Caco-2 (cell line): ENCODE measurements at regions not wholly inside any gene's neighbourhood (a gene's known extent, or its start where the extent isn't known, plus 50 kb on each side); places are given as distances from the start of the nearest gene placed in this dataset.

Source experiments
- BruUV-seq: library from RNA; stranded (reverse); fragments of 400-500 nt; replicated peaks from 2 replicates; lab custom pipeline; 2021; lab: Mats Ljungman, UMichigan
- CTCF ChIA-PET: fragments of 300-600 bp; sonication (Branson Sonifier 250); formaldehyde crosslinking; loops from one replicate; lab custom pipeline; 2022; ENCODE audit warnings: antibody characterized with exemption; lab: Charles Lee
- POLR2A ChIA-PET: fragments of 300-600 bp; sonication (Branson Sonifier 250); formaldehyde crosslinking; loops from one replicate; lab custom pipeline; 2022; ENCODE audit warnings: antibody characterized with exemption; lab: Charles Lee
- DNase-seq, 2 experiments: peaks; one replicate each; pipeline versions ENCODE4 v3.0.0 to v3.0.0-alpha.2; 2020 to 2022
- H3K27me3 ChIP-seq: replicated peaks from 2 replicates; pipeline ENCODE4 v1.6.0; 2011; ENCODE audit warnings: low read length; ENCODE audit not compliant: control insufficient read depth, insufficient read depth
- H3K36me3 ChIP-seq: 2 replicates; pipeline ENCODE4 v1.5.1; 2011; ENCODE audit warnings: low read length; ENCODE audit not compliant: control insufficient read depth, insufficient read depth
- H3K4me1 ChIP-seq: fragments of 250-450 bp; sonication (Bioruptor Pico); 2 replicates; pipeline ENCODE4 v1.5.1; 2020; ENCODE audit warnings: mild to moderate bottlenecking
- H3K4me3 ChIP-seq: 2 replicates; pipeline ENCODE4 v1.5.1; 2011; ENCODE audit warnings: low read depth, mild to moderate bottlenecking, control low read depth, low read length
- H3K9me3 ChIP-seq: fragments of 250-450 bp; sonication (Bioruptor Pico); 2 replicates; pipeline ENCODE4 v1.5.1; 2020; ENCODE audit warnings: mild to moderate bottlenecking, moderate library complexity
- H3K27ac Mint-ChIP-seq: one replicate; pipeline ENCODE4 v1.8.0; 2022; ENCODE audit warnings: mixed read lengths; ENCODE audit not compliant: unreplicated experiment
- H3K27me3 Mint-ChIP-seq: one replicate; pipeline ENCODE4 v1.8.0; 2022; ENCODE audit warnings: mixed read lengths; ENCODE audit not compliant: insufficient read depth, unreplicated experiment
- H3K36me3 Mint-ChIP-seq: one replicate; pipeline ENCODE4 v1.8.0; 2022; ENCODE audit warnings: mild to moderate bottlenecking, mixed read lengths; ENCODE audit not compliant: insufficient read depth, unreplicated experiment
- H3K4me1 Mint-ChIP-seq: one replicate; pipeline ENCODE4 v1.8.0; 2022; ENCODE audit warnings: low read depth, mixed read lengths; ENCODE audit not compliant: unreplicated experiment
- H3K4me3 Mint-ChIP-seq: one replicate; pipeline ENCODE4 v1.8.0; 2022; ENCODE audit warnings: mild to moderate bottlenecking, moderate library complexity, mixed read lengths; ENCODE audit not compliant: unreplicated experiment
- H3K9me3 Mint-ChIP-seq: one replicate; pipeline ENCODE4 v1.8.0; 2022; ENCODE audit warnings: mixed read lengths; ENCODE audit not compliant: unreplicated experiment
- CTCF ChIP-seq, 2 experiments: fragments of 200-600 bp in 1 of 2; IDR thresholded peaks; 1 replicate in 1 of 2; 2 replicates in 1 of 2; pipeline versions ENCODE4 v1.5.1 to v1.8.0; 2011 to 2022; ENCODE audit warnings: antibody characterized with exemption in 1 of 2, control low read depth in 1 of 2, inconsistent platforms in 1 of 2, low read depth in 1 of 2, low read length in 1 of 2, mild to moderate bottlenecking in 1 of 2, moderate library complexity in 1 of 2; ENCODE audit not compliant: insufficient read depth in 1 of 2, severe bottlenecking in 1 of 2, unreplicated experiment in 1 of 2
- intact Hi-C: fragments of 100-400 bp; cut with micrococcal nuclease; formaldehyde crosslinking; loops from one replicate; pipeline ENCODE4 v1.10.0; 2022; ENCODE audit not compliant: unreplicated experiment

DNA sequence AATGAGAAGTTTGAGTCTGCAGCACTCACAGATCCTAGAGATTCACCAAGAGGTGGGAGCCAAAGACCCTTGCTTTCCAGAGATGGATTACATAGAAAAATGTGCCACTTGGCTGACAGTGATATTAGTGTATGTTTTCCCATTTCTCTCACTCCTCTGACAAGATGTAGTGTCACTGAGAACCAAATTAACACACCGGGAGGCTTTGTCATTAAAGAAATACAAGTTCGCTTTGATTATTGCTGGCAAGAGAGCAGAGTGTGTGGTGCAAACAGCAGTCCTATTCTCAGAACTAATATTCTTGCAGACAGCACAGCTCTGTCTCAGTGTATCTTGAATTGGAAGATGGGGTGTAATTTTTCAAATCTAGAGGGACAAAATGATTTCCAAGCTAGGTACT lies 171.6 kb upstream of the SETBP1 start:
- no peak for DNase-seq
- Histone ChIP-seq H3K4me3 (no peak overlapping the region), H3K4me1 (no peaks in the 10 kb centered on the region), H3K36me3 (no peaks in the 10 kb centered on the region), H3K27me3 (no peaks in the 10 kb centered on the region), H3K9me3 (no peaks in the 10 kb centered on the region)
- no peaks in the 10 kb centered on the region for H3K4me1 Mint-ChIP-seq
- intact Hi-C loops, result no loop called here
- no peaks in the 10 kb centered on the region for H3K9me3 Mint-ChIP-seq
- no TSS peak for BruUV-seq
- H3K36me3 Mint-ChIP-seq, result no peaks in the 10 kb centered on the region
- ChIA-PET POLR2A (no interaction called here), CTCF (no interaction called here)
- H3K4me3 Mint-ChIP-seq, result no peak overlapping the region
- TF ChIP-seq CTCF (IDR thresholded peaks at IDR 0.05; ENCODE audit: insufficient read depth in 1 of 2, low read depth in 1 of 2, low read length in 1 of 2, severe bottlenecking in 1 of 2, unreplicated experiment in 1 of 2), result no peak
- peaks cover 3% of the 10 kb centered on the region for H3K27me3 Mint-ChIP-seq
- H3K27ac Mint-ChIP-seq, result no peak overlapping the region

DNA sequence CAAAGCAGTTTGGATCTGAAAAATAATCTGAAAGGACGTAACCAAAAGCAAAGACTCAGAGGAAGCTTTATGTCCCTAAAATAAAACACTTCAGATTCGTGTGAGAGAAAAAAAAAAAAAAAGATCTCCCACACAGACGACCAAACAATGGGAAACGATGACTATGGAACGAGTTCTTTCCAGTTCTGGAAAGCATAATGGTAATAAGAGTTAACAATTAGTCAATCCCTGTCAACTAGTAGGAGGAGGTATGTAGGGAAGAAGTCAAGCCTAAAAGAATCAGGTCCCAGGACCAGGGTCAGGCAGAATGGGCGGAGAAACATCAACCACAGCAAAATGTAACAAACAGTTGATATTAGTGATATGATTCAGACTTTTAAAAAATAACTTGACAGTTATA lies 170.3 kb upstream of the SETBP1 start:
- H3K36me3 Mint-ChIP-seq, result no peaks in the 10 kb centered on the region
- no TSS peak for BruUV-seq
- ChIA-PET POLR2A (no interaction called here), CTCF (no interaction called here)
- H3K4me3 ChIP-seq, result no peak overlapping the region
- DNase-seq, result no peak
- intact Hi-C loops, result no loop called here
- peaks cover 3% of the 10 kb centered on the region for H3K27me3 Mint-ChIP-seq
- no peaks in the 10 kb centered on the region for H3K9me3 ChIP-seq
- no peaks in the 10 kb centered on the region for H3K9me3 Mint-ChIP-seq
- no peak overlapping the region for H3K27ac Mint-ChIP-seq
- H3K4me3 Mint-ChIP-seq, result no peak overlapping the region
- H3K4me1 Mint-ChIP-seq, result no peaks in the 10 kb centered on the region
- no peaks in the 10 kb centered on the region for H3K27me3 ChIP-seq
- H3K4me1 ChIP-seq, result no peaks in the 10 kb centered on the region
- no peaks in the 10 kb centered on the region for H3K36me3 ChIP-seq
- TF ChIP-seq CTCF (IDR thresholded peaks at IDR 0.05; ENCODE audit: insufficient read depth in 1 of 2, low read depth in 1 of 2, low read length in 1 of 2, severe bottlenecking in 1 of 2, unreplicated experiment in 1 of 2), result no peak

GRCh38 chr18:44513233-44513632 lies 167.5 kb upstream of the SETBP1 start:
- no TSS peak for BruUV-seq
- no peaks in the 10 kb centered on the region for H3K27me3 ChIP-seq
- no peak for TF ChIP-seq CTCF (IDR thresholded peaks at IDR 0.05; ENCODE audit: insufficient read depth in 1 of 2, low read depth in 1 of 2, low read length in 1 of 2, severe bottlenecking in 1 of 2, unreplicated experiment in 1 of 2)
- no peaks in the 10 kb centered on the region for H3K9me3 ChIP-seq
- Mint-ChIP-seq H3K27me3 (peaks cover 3% of the 10 kb centered on the region), H3K9me3 (no peaks in the 10 kb centered on the region), H3K4me1 (no peaks in the 10 kb centered on the region), H3K27ac (no peak overlapping the region), H3K4me3 (no peak overlapping the region), H3K36me3 (no peaks in the 10 kb centered on the region)
- H3K4me1 ChIP-seq, result no peaks in the 10 kb centered on the region
- ChIA-PET POLR2A (no interaction called here), CTCF (no interaction called here)
- H3K4me3 ChIP-seq, result no peak overlapping the region
- no peak for DNase-seq
- intact Hi-C loops, result no loop called here
- H3K36me3 ChIP-seq, result no peaks in the 10 kb centered on the region
